HEK293T (cell line): ENCODE measurements at regions not wholly inside any gene's neighbourhood (a gene's known extent, or its start where the extent isn't known, plus 50 kb on each side); places are given as distances from the start of the nearest gene placed in this dataset.
"Not testable (repeated sequence)": the region's sequence is repeated elsewhere in the genome, so short reads cannot be mapped to it uniquely, and the experiment has no call there.

Source experiments
- TARDBP ChIP-seq: fragments of 450-650 bp; IDR thresholded peaks from 2 replicates; pipeline ENCODE4 v1.6.1; 2016
- ZNF384 ChIP-seq: fragments of 450-650 bp; IDR thresholded peaks from 2 replicates; pipeline ENCODE4 v1.6.1; 2016

GRCh38 chr12:94816746-94817145 lies 166.4 kb upstream of the TMCC3 start:
- TF ChIP-seq TARDBP, ZNF384: not testable (repeated sequence)
